Loucy (cell line): ENCODE measurements at regions not wholly inside any gene's neighbourhood (a gene's known extent, or its start where the extent isn't known, plus 50 kb on each side); places are given as distances from the start of the nearest gene placed in this dataset.

Experiments used
- H2AFZ ChIP-seq: fragments of 200-600 bp; sonication (generic); 2 replicates; pipeline ENCODE4 v1.6.0; 2016; ENCODE audit warnings: antibody characterized with exemption, mild to moderate bottlenecking, low read length, moderate library complexity
- H3F3A ChIP-seq: fragments of 200-600 bp; 2 replicates; pipeline ENCODE4 v1.6.0; 2016; ENCODE audit warnings: antibody characterized with exemption, low read depth, mild to moderate bottlenecking
- H3K27me3 ChIP-seq: fragments of 200-600 bp; sonication (generic); 2 replicates; pipeline ENCODE4 v1.6.1; 2014; ENCODE audit warnings: low read length, mild to moderate bottlenecking; ENCODE audit not compliant: insufficient read depth, poor library complexity, severe bottlenecking
- H3K36me3 ChIP-seq: fragments of 200-600 bp; sonication (generic); 2 replicates; pipeline ENCODE4 v1.6.1; 2016; ENCODE audit warnings: low read length; ENCODE audit not compliant: insufficient read depth
- H3K4me1 ChIP-seq: fragments of 200-600 bp; sonication (generic); 2 replicates; pipeline ENCODE4 v1.5.1; 2014; ENCODE audit warnings: low read length, mild to moderate bottlenecking; ENCODE audit not compliant: insufficient read depth, poor library complexity, severe bottlenecking
- H3K4me2 ChIP-seq: fragments of 200-600 bp; sonication (generic); 2 replicates; pipeline ENCODE4 v1.6.0; 2014; ENCODE audit warnings: antibody characterized with exemption, low read length, low read depth, mild to moderate bottlenecking; ENCODE audit not compliant: poor library complexity, severe bottlenecking
- H3K4me3 ChIP-seq: fragments of 200-600 bp; sonication (generic); 2 replicates; pipeline ENCODE4 v1.5.1; 2014; ENCODE audit warnings: low read length, mild to moderate bottlenecking, mixed read lengths; ENCODE audit not compliant: poor library complexity, severe bottlenecking
- H3K79me2 ChIP-seq: fragments of 200-600 bp; sonication (generic); 2 replicates; pipeline ENCODE4 v1.6.1; 2014; ENCODE audit warnings: low read length; ENCODE audit not compliant: insufficient read depth
- H3K9ac ChIP-seq: fragments of 200-600 bp; sonication (generic); 2 replicates; pipeline ENCODE4 v1.6.0; 2014; ENCODE audit warnings: mild to moderate bottlenecking, low read depth, low read length, moderate library complexity; ENCODE audit not compliant: poor library complexity, severe bottlenecking
- H3K9me2 ChIP-seq: fragments of 200-600 bp; sonication (generic); replicated peaks from 2 replicates; pipeline ENCODE4 v1.6.1; 2016; ENCODE audit warnings: low read depth, low read length, mixed read lengths
- H3K9me3 ChIP-seq: fragments of 200-600 bp; sonication (generic); 2 replicates; pipeline ENCODE4 v1.6.1; 2014; ENCODE audit warnings: mild to moderate bottlenecking, antibody characterized with exemption, low read length, low read depth; ENCODE audit not compliant: insufficient read depth
- H4K20me1 ChIP-seq: fragments of 200-600 bp; sonication (generic); 2 replicates; pipeline ENCODE4 v1.6.0; 2014; ENCODE audit warnings: antibody characterized with exemption, low read length, mild to moderate bottlenecking; ENCODE audit not compliant: insufficient read depth, poor library complexity, severe bottlenecking
- CTCF ChIP-seq: fragments of 200-600 bp; sonication (generic); conservative IDR thresholded peaks from 2 replicates; pipeline ENCODE4 v1.5.1; 2014; ENCODE audit warnings: mild to moderate bottlenecking, antibody characterized with exemption, low read length
- EZH2phosphoT487 ChIP-seq: fragments of 200-600 bp; IDR thresholded peaks from 2 replicates; pipeline ENCODE4 v1.6.1; 2018; ENCODE audit warnings: antibody characterized with exemption, mild to moderate bottlenecking, moderate library complexity, borderline replicate concordance

GRCh38 chrX:99820197-99820596 lies 589.9 kb downstream of the PCDH19 start:
- H3F3A ChIP-seq = no peaks in the 10 kb centered on the region
- no peaks in the 10 kb centered on the region for H3K27me3 ChIP-seq
- TF ChIP-seq EZH2phosphoT487 (no peak), CTCF (no peak)

GRCh38 chrX:99800016-99800415 lies 610.1 kb downstream of the PCDH19 start:
- Histone ChIP-seq H3K27me3 (no peaks in the 10 kb centered on the region), H3K79me2 (no peaks in the 10 kb centered on the region), H2AFZ (no peak overlapping the region), H3K9me3 (no peaks in the 10 kb centered on the region), H3K4me2 (no peak overlapping the region), H4K20me1 (no peaks in the 10 kb centered on the region), H3K4me1 (no peaks in the 10 kb centered on the region), H3K4me3 (no peak overlapping the region), H3F3A (no peaks in the 10 kb centered on the region), H3K9me2 (no peaks in the 10 kb centered on the region), H3K36me3 (no peaks in the 10 kb centered on the region), H3K9ac (no peak overlapping the region)
- TF ChIP-seq CTCF = no peak
- no peak for TF ChIP-seq EZH2phosphoT487

More at GRCh38 chrX:99820197-99820596, 589.9 kb downstream of the PCDH19 start:
- Histone ChIP-seq H3K4me3 (no peak overlapping the region), H2AFZ (no peak overlapping the region), H3K4me1 (no peaks in the 10 kb centered on the region), H3K4me2 (no peak overlapping the region), H3K9me2 (no peaks in the 10 kb centered on the region), H4K20me1 (no peaks in the 10 kb centered on the region), H3K36me3 (no peaks in the 10 kb centered on the region), H3K79me2 (no peaks in the 10 kb centered on the region), H3K9me3 (no peaks in the 10 kb centered on the region), H3K9ac (no peak overlapping the region)

GRCh38 chrX:99798936-99799335 lies 611.1 kb downstream of the PCDH19 start:
- no peaks in the 10 kb centered on the region for H3K9me3 ChIP-seq
- TF ChIP-seq EZH2phosphoT487 (no peak), CTCF (no peak)
- no peaks in the 10 kb centered on the region for H3K79me2 ChIP-seq
- no peaks in the 10 kb centered on the region for H3K4me1 ChIP-seq
- no peak overlapping the region for H3K4me3 ChIP-seq
- H3K4me2 ChIP-seq = no peak overlapping the region
- no peak overlapping the region for H3K9ac ChIP-seq
- no peaks in the 10 kb centered on the region for H3K9me2 ChIP-seq
- H3K27me3 ChIP-seq = no peaks in the 10 kb centered on the region
- H3F3A ChIP-seq = no peaks in the 10 kb centered on the region
- H3K36me3 ChIP-seq = no peaks in the 10 kb centered on the region
- H4K20me1 ChIP-seq = no peaks in the 10 kb centered on the region
- H2AFZ ChIP-seq = no peak overlapping the region
